Occipital lobe (tissue), 1 donor: ENCODE measurements at regions not wholly inside any gene's neighbourhood (a gene's known extent, or its start where the extent isn't known, plus 50 kb on each side); places are given as distances from the start of the nearest gene placed in this dataset.

ENCODE experiments used
- DNase-seq: peaks from one replicate; lab custom pipeline; 2025; lab: John Stamatoyannopoulos, UW

DNA sequence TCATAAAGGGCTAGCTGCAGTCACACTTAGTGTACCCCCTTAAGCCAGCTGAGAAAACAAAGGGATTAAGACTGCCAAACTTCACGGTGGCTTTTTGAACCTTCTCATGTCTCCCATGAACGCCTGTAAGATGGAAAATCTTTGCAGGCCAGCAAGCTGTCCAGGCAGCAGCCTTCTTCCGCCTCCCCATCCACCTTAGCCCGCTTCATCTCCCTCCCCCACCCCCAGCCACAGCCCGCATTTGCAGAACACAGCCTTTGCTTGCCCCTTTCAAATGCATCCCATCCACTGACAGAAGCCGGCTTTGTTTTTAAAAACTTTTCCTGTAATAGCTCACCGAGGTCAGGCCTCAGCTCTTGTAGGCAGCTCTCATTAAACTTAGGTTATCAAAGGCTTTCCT lies 113.8 kb upstream of the FAM9B start:
- no peak for DNase-seq

DNA sequence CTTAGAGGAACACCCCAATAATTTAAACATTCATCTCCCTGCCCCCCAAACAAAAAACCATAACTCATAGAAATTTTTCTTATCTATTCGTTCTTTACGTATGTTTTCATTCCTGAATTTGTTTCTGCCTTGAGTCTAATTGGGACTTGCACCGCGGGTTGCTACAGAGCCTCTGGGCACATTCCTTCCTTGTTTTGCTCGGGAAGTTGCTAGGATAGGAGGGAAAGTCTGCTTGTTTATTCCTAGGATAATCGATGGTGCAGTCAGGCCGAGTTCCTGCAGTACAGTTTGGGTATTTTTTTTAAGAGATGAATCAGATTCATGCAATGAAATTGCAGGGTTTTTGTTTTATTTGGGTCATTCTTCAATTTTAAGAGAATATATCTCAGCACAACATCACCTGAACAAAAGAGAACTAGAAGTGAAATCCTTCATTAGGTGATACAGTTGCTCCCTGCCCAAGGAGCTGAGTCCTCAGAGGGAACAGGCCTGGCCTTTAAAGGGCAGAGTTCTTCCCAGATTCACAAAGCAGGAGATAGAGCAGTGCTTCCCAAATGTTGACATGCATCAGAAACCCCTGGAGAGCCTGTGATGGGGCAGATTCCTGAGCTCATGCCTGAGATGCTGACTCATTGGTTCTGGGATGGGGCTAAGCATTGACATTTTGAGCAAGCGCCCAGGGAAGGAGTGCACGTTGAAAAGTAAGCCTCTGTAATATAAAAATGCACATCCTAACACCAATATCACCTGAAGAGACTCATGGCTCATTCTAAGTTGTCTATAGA lies 114.9 kb upstream of the FAM9B start:
- DNase-seq = no peak

- no peak for DNase-seq
Measured at GRCh38 chrX:9149501-9150245, 115.7 kb upstream of the FAM9B start.

DNA sequence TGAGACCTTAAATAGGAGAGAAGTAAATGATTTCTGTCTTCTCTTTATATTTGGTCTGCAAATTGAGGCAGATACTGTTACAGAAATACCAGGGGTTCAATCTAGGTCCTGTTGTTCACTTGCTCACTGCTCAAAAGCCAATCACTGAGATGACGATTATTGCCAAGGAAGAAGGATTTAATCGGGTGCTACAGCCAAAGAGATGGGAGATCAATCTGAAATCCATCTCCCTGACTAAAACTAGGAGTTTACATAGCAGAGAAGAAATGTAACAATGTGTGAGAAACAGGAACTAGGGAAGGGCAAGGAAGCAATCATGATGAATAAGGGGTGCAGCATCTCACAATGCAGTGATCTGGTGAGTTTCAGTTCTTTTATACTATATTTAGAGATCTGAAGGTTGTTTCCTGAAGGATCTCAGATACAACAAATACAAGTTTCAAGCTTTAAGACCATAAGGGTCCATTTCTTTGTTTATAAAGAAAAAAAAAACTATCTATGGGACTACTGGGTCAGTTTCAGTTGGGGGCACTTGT lies 117.9 kb upstream of the FAM9B start:
- no peak for DNase-seq

- DNase-seq = no peak
Measured at GRCh38 chrX:9153300-9153699, 119.4 kb upstream of the FAM9B start.

GRCh38 chrX:9158611-9159010 lies 124.7 kb upstream of the FAM9B start:
- no peak for DNase-seq

- DNase-seq = no peak
Measured at GRCh38 chrX:9160698-9161329, 126.9 kb upstream of the FAM9B start.

GRCh38 chrX:9162698-9163097 lies 128.8 kb upstream of the FAM9B start:
- DNase-seq = no peak

- no peak for DNase-seq
Measured at GRCh38 chrX:9163214-9163709, 129.3 kb upstream of the FAM9B start.

GRCh38 chrX:9164086-9164485 lies 130.2 kb upstream of the FAM9B start:
- no peak for DNase-seq

DNA sequence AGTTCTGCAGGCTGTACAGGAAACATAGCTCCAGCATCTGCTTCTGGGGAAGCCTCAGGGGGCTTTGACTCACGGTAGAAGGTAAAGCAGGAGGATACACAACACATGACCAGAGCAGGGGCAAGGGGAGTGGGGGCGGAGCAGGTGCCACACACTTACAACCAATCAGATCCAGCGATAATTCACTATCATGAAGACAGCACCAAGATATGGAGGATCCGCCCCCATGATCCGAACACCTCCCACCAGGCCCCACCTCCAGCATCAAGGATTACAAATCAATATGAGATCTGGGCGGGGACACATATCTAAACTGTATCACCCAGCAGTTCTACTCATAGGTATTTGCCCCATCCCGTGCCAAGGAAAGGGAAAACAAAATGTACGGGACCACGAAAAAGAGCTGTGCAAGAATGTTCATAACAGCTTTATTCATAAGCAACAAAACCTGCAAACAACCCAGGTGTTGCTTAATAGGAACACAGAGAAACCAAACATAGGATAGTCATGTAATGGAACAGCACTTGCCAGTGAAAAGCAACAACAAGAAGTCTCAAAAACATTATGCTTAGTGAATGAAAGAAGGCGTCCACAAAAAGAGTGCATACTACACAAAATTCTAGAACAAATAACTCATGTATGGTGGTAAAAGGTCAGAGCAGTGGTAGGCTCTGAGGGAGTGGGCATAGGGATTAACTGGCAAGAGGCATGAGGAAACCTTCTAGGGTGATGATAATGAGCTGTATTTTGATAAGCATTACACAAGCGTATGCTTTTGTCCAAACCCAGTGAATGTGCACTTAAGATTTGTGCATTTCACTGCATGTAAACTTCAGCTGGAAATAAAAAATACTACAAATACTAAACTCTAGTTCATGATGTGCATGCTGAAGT lies 130.9 kb upstream of the FAM9B start:
- no peak for DNase-seq

GRCh38 chrX:9166584-9166944 lies 132.6 kb upstream of the FAM9B start:
- no peak for DNase-seq

GRCh38 chrX:9171841-9172463 lies 138.0 kb upstream of the FAM9B start:
- DNase-seq = no peak

DNA sequence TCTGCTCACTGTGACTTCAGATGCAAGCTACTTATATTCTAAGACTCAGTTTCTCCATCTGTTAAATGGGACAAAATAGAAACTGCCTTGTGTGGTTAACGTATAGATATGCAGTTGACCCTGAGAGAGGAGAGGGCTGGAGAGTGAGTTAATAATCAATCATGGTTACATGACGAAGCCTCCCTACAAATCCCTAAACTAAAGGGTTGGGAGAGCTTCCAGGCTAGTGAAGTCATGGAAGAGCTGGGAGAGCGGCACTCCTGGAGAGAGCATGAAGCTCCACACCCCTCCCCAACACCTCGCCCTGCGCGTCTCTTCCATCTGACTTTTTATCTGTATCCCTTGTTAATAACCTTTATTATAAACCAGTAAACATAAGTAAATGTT lies 138.5 kb upstream of the FAM9B start:
- DNase-seq = no peak

DNA sequence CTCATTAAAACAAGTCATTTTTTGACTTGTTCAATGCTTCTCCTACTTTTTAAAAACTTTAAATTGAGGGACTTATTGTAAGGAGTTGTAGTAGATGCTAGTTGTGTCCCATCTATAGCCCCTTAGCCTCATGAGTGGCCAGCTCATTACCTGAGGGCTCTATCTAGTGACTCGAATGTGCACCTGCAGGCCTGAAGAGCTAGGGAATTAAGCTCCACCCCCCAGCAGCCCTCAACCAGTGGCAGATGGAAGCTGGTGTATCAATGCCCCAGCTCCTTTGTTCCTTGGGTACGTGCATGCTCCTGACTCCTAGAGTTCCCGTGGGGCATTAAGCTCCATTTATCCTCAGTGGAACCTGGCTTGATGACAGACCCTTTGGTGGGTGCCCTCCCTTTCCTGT lies 146.7 kb upstream of the FAM9B start:
- DNase-seq = no peak

- no peak for DNase-seq
Measured at GRCh38 chrX:9182041-9182440, 148.1 kb upstream of the FAM9B start.

DNA sequence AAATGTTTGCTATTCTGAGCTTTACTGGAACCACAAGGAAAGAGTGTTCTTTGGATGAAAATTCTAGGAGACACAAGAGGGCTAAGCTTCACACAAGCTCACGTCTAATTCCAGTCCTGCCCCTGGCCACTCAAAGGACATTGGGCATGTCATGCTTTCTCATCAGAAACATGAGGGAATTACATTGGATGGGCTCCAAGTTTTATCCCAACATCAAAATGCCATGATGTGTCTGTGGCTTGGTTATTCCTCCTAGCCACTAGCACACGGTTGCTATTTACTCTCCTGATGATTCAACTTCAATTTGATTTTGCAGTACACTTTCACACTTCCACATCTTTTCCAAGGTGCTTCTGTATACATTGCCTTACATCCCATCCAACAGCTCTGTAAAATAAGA lies 149.6 kb upstream of the FAM9B start:
- DNase-seq = no peak

DNA sequence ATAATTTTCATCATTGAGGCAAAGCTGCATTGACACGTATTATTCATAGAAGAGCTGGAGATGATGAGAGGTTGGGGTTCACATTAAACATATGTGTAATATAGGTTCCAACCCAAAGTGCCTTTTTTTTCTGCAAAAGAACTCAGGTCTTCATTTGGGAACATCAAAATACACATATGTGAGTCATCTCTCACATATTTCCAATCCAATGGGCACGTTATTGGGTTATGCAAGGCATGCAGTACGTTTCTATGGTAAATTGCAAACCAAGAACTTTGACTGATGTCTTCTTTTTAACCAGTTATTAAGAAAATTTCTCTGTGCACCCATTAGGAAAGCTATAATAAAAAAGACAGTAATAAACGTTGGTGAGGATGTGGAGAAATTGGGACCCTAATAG lies 150.3 kb upstream of the FAM9B start:
- DNase-seq = no peak

- no peak for DNase-seq
Measured at GRCh38 chrX:9188117-9188516, 154.2 kb upstream of the FAM9B start.

GRCh38 chrX:9189286-9189685 lies 155.4 kb upstream of the FAM9B start:
- DNase-seq = no peak

DNA sequence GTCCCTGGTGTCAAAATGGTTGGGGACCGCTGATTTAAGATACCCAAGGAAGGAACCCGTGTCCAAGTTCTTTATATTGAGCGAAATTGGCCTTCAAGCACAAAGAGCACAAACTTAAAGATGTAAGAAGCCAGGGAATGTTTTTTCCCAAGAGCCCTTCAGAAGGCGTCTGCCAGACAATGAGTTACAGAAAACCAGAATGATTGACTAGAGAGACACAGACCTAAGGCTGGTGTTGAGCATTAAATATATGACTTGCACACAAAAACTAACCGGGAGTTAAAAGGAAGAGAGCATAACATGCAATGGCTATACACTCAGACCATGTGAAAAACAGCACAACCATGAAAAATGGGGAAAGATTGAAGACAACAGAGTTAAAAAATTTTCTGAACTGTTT lies 157.5 kb upstream of the FAM9B start:
- DNase-seq = no peak
